ENCODE measurements at regions not wholly inside any gene's neighbourhood (a gene's known extent, or its start where the extent isn't known, plus 50 kb on each side); places are given as distances from the start of the nearest gene placed in this dataset.

GRCh38 chr21:27464648-27465047, 497.8 kb upstream of the ADAMTS5 start:
- POLR2A ChIA-PET, result no interaction called here
- Histone ChIP-seq H3K27ac (ENCODE audit: low read length) (no peak overlapping the region), H3K4me1 (ENCODE audit: control insufficient read depth, insufficient read depth, low read length) (no peaks in the 10 kb centered on the region), H3K9me3 (ENCODE audit: control insufficient read depth, insufficient read depth, low read depth, low read length) (no peaks in the 10 kb centered on the region), H3K27me3 (ENCODE audit: control insufficient read depth, insufficient read depth, low read length) (no peaks in the 10 kb centered on the region), H3K4me3 (ENCODE audit: low read depth in 2 of 2, low read length in 2 of 2) (no peak overlapping the region), H3K36me3 (ENCODE audit: control insufficient read depth, insufficient read depth, low read length) (no peaks in the 10 kb centered on the region)
- DNase-seq (ENCODE audit: low read depth, low spot score) (no peak), ATAC-seq (no peak)
- TF ChIP-seq POLR2AphosphoS5 (IDR thresholded peaks at IDR 0.05; ENCODE audit: low read depth, low read length) (no peak), CTCF (IDR thresholded peaks at IDR 0.05) (no peak), SIN3A (IDR thresholded peaks at IDR 0.05; ENCODE audit: borderline replicate concordance, insufficient read depth, low read depth, low read length) (no peak), TCF7L2 (IDR thresholded peaks at IDR 0.05; ENCODE audit: low read depth, low read length) (no peak)
- TF ChIP-seq, protein P1, sequence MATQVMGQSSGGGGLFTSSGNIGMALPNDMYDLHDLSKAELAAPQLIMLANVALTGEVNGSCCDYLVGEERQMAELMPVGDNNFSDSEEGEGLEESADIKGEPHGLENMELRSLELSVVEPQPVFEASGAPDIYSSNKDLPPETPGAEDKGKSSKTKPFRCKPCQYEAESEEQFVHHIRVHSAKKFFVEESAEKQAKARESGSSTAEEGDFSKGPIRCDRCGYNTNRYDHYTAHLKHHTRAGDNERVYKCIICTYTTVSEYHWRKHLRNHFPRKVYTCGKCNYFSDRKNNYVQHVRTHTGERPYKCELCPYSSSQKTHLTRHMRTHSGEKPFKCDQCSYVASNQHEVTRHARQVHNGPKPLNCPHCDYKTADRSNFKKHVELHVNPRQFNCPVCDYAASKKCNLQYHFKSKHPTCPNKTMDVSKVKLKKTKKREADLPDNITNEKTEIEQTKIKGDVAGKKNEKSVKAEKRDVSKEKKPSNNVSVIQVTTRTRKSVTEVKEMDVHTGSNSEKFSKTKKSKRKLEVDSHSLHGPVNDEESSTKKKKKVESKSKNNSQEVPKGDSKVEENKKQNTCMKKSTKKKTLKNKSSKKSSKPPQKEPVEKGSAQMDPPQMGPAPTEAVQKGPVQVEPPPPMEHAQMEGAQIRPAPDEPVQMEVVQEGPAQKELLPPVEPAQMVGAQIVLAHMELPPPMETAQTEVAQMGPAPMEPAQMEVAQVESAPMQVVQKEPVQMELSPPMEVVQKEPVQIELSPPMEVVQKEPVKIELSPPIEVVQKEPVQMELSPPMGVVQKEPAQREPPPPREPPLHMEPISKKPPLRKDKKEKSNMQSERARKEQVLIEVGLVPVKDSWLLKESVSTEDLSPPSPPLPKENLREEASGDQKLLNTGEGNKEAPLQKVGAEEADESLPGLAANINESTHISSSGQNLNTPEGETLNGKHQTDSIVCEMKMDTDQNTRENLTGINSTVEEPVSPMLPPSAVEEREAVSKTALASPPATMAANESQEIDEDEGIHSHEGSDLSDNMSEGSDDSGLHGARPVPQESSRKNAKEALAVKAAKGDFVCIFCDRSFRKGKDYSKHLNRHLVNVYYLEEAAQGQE (IDR thresholded peaks at IDR 0.05; ENCODE audit: insufficient read depth in 1 of 2, low read depth in 2 of 2, low read length in 1 of 2), result no peak
- intact Hi-C loops (cut with micrococcal nuclease; ENCODE audit: unreplicated experiment), result no loop called here
- in situ Hi-C loops (cut with HindIII; ENCODE audit: low pct_unique_long_range_greater_than_20kb, low sequenced_read_pairs), result no loop called here
- CTCF ChIA-PET, result no interaction called here
- BruUV-seq (replicated peaks), result no TSS peak

- TF ChIP-seq, protein P1 (IDR thresholded peaks at IDR 0.05; ENCODE audit: insufficient read depth in 1 of 2, low read depth in 2 of 2, low read length in 1 of 2), result no peak
- TF ChIP-seq CTCF (IDR thresholded peaks at IDR 0.05) (no peak), TCF7L2 (IDR thresholded peaks at IDR 0.05; ENCODE audit: low read depth, low read length) (no peak), SIN3A (IDR thresholded peaks at IDR 0.05; ENCODE audit: borderline replicate concordance, insufficient read depth, low read depth, low read length) (no peak), POLR2AphosphoS5 (IDR thresholded peaks at IDR 0.05; ENCODE audit: low read depth, low read length) (no peak)
- ChIA-PET CTCF (no interaction called here), POLR2A (no interaction called here)
- Histone ChIP-seq H3K27me3 (ENCODE audit: control insufficient read depth, insufficient read depth, low read length) (no peaks in the 10 kb centered on the region), H3K9me3 (ENCODE audit: control insufficient read depth, insufficient read depth, low read depth, low read length) (no peaks in the 10 kb centered on the region), H3K27ac (ENCODE audit: low read length) (no peak overlapping the region), H3K4me1 (ENCODE audit: control insufficient read depth, insufficient read depth, low read length) (no peaks in the 10 kb centered on the region), H3K36me3 (ENCODE audit: control insufficient read depth, insufficient read depth, low read length) (no peaks in the 10 kb centered on the region), H3K4me3 (ENCODE audit: low read depth in 2 of 2, low read length in 2 of 2) (no peak overlapping the region)
- no peak for DNase-seq (ENCODE audit: low read depth, low spot score)
- no TSS peak for BruUV-seq (replicated peaks)
- in situ Hi-C loops (cut with HindIII; ENCODE audit: low pct_unique_long_range_greater_than_20kb, low sequenced_read_pairs) (no loop called here), intact Hi-C loops (cut with micrococcal nuclease; ENCODE audit: unreplicated experiment) (no loop called here)
- ATAC-seq, result no peak
These were observed 495.8 kb upstream of the ADAMTS5 start for GRCh38 chr21:27462726-27463125.
